Psoas muscle (tissue), 7 donors: ENCODE measurements at regions not wholly inside any gene's neighbourhood (a gene's known extent, or its start where the extent isn't known, plus 50 kb on each side); places are given as distances from the start of the nearest gene placed in this dataset.

Experiments used
- ATAC-seq, 4 donors: fragments of 200-7000 bp; cut with Tn5 transposase; one replicate each; pipeline ENCODE4 v1.9.1; 2020; ENCODE audit warnings: moderate library complexity in 3 of 4, mild to moderate bottlenecking in 2 of 4
- DNase-seq, 2 donors: peaks; one replicate each; pipeline ENCODE4 v3.0.0-alpha.2; 2020
- H3K27ac ChIP-seq: fragments of 200-600 bp; one replicate; pipeline ENCODE4 v1.8.0; 2022
- H3K27me3 ChIP-seq, 3 donors: fragments of 200-600 bp in 1 of 3; one replicate each; pipeline versions ENCODE4 v1.6.1 to v1.8.0; 2013 to 2022; ENCODE audit warnings: low read length in 2 of 3, mild to moderate bottlenecking in 2 of 3, moderate library complexity in 1 of 3; ENCODE audit not compliant: insufficient read depth in 3 of 3
- H3K36me3 ChIP-seq, 2 donors: fragments of 200-600 bp in 1 of 2; one replicate each; pipeline versions ENCODE4 v1.6.1 to v1.8.0; 2013 to 2022; ENCODE audit warnings: low read depth in 1 of 2, mild to moderate bottlenecking in 1 of 2, moderate library complexity in 1 of 2; ENCODE audit not compliant: insufficient read depth in 1 of 2
- H3K4me1 ChIP-seq: fragments of 200-600 bp; one replicate; pipeline ENCODE4 v1.8.0; 2022
- H3K4me3 ChIP-seq: fragments of 200-600 bp; one replicate; pipeline ENCODE4 v1.8.0; 2022; ENCODE audit warnings: mild to moderate bottlenecking
- H3K9me3 ChIP-seq: fragments of 200-600 bp; one replicate; pipeline ENCODE4 v1.8.0; 2022
- CTCF ChIP-seq: fragments of 200-600 bp; IDR thresholded peaks from one replicate; pipeline ENCODE4 v1.8.0; 2022; ENCODE audit warnings: antibody characterized with exemption
- WGBS, 3 donors: extraction: QIAGEN DNeasy Blood & Tissue Kit; methylation state at CpG; one replicate each; pipeline versions ENCODE4 v1.1.6 to v1.1.7; 2013; 5-methylcytosine and 5-hydroxymethylcytosine counted together
- intact Hi-C, 2 donors: fragments of 100-400 bp; cut with DNase I; formaldehyde crosslinking; loops; one replicate each; pipeline versions ENCODE4 v1.11.0 to v1.14.2; 2022
- donor health status: healthy with polysubstance abuse.
- donor health status: DM: no; HTN: no; CAD: no; lungs with moderate emphysema.
- donor health status: Bipolar disorder and iron deficiency.
- donor health status: healthy.
- donor health status: DM: yes; HTN: yes; CAD: no.
- donor health status: DM: no; HTN: no; CAD: no.
- donor health status: DM: yes; HTN: yes; CAD: no.

DNA sequence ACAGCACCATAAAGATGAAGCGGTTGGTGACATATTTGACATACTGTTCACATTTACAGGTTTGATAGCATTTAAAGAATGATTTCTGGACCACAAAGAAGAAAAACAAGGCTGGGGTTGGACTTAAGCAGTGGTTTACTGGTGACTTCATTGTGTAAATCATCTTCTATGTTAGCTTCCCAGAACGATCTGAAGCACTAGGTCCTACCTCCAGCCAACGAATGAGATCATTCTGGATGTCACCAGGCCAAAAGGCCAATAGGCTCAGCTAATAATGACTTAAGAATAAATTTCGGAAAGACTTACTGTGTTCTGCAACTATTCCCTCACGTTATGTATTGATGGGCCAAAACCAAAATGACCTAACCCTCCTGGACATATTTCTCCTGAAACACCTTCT is 675.3 kb upstream of the CCNG1 start:
- WGBS, 3 donors, result 55 to 72% (median 61%) methylated on average over 5 of the region's 5 CpGs
- Histone ChIP-seq H3K4me3 (no peak overlapping the region), H3K9me3 (no peaks in the 10 kb centered on the region), H3K4me1 (no peaks in the 10 kb centered on the region), H3K27me3 (no peaks in the 10 kb centered on the region), H3K27ac (no peak overlapping the region), H3K36me3 (no peaks in the 10 kb centered on the region)
- DNase-seq, result no peak
- TF ChIP-seq CTCF, result no peak
- no peak for ATAC-seq
- intact Hi-C loops, result no loop called here

DNA sequence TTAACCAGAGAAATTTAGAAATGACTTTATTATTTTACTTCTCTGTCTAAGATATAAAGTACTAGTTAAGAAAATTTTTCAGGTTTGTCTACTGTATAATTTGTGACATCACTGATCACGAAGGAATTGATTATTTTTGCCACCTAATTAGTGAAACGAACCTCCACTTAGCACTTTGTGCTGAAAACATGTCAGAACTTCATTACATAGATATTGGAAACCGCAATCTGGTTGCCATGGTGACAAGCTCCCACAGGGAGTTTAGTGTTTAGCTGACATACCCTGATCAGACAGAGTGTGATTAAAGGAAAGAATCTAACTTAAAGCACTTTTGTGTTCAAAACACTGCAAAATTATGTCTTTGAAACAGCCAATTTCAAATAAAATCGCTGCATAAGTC is 668.4 kb upstream of the CCNG1 start:
- Histone ChIP-seq H3K27ac (no peak overlapping the region), H3K4me1 (no peaks in the 10 kb centered on the region), H3K36me3 (no peaks in the 10 kb centered on the region), H3K27me3 (no peaks in the 10 kb centered on the region), H3K4me3 (no peak overlapping the region), H3K9me3 (no peaks in the 10 kb centered on the region)
- DNase-seq (no peak), ATAC-seq (no peak)
- no peak for TF ChIP-seq CTCF
- intact Hi-C loops, result no loop called here
- 25 to 35% (median 28%) methylated on average over 4 of the region's 4 CpGs for WGBS, 3 donors

DNA sequence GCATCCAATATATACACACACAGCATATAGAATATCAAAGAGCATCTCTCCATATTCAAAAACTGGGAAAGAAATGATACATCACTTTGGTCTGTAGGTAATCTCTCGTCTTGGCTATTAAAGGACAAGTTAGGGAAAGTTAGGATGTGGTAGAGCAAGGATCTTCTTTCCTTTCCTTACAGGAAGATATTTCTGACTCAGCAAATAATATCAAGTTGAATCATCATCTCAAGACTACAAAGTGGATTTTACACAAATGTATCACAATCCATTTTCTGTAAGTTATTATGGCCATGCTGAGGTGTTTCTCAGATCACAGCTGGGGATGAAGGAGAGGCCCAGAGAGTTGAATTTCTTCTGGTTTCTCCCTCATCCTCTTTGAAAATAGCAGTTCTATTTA is 651.7 kb upstream of the CCNG1 start:
- Histone ChIP-seq H3K4me3 (no peak overlapping the region), H3K36me3 (no peaks in the 10 kb centered on the region), H3K9me3 (peaks cover 4% of the 10 kb centered on the region), H3K4me1 (no peaks in the 10 kb centered on the region), H3K27me3 (no peaks in the 10 kb centered on the region), H3K27ac (no peak overlapping the region)
- WGBS, 3 donors, result 65 to 87% (median 72%) methylated on average over 1 of the region's 1 CpG
- DNase-seq (no peak), ATAC-seq (no peak)
- intact Hi-C loops, result no loop called here
- TF ChIP-seq CTCF, result no peak

DNA sequence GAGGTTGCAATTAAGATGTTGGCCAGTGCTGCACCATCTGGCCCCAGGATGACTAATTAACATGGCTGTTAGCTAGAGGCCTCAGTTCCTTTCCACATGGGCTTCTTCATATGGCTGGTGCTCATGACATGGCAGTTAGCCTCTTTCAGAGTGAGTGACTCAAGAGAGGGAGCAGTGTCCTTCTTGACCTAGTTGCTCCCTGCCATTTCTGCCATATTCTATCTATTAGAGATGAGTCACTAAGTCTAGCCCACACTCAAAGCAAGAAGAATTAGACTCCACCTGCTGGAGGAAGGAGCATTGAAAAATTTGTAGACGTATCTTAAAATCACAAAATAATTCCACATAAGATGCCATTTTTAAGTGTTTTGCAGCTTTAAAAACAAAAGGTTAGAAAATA is 651.2 kb upstream of the CCNG1 start:
- Histone ChIP-seq H3K36me3 (no peaks in the 10 kb centered on the region), H3K4me3 (no peak overlapping the region), H3K9me3 (peaks cover 4% of the 10 kb centered on the region), H3K27ac (no peak overlapping the region), H3K4me1 (no peaks in the 10 kb centered on the region), H3K27me3 (no peaks in the 10 kb centered on the region)
- ATAC-seq (no peak), DNase-seq (no peak)
- TF ChIP-seq CTCF, result no peak
- 79 to 83% (median 82%) methylated on average over 1 of the region's 1 CpG for WGBS, 3 donors
- intact Hi-C loops, result no loop called here

DNA sequence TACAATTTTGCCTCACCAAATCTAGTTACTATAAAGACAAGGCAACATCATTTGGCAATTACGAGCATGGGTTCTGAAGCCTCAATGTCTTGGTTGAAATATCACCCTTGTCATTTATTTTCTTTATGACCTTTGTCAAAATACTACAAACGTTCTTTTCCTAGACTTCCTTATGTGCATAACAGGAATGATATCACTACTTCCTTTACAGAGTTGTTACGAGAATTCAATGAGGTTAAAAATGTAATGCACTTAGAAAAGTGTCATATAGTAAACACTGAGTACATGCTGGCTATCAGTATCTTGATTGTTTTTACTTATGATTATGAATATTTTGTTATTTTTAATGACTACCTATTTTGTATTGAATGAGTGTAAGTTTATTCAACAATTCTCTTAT is 640.9 kb upstream of the CCNG1 start:
- ATAC-seq, result no peak
- no peak for TF ChIP-seq CTCF
- Histone ChIP-seq H3K27me3 (no peaks in the 10 kb centered on the region), H3K4me3 (no peak overlapping the region), H3K27ac (no peak overlapping the region), H3K36me3 (no peaks in the 10 kb centered on the region), H3K9me3 (no peaks in the 10 kb centered on the region), H3K4me1 (no peaks in the 10 kb centered on the region)
- intact Hi-C loops, result no loop called here
- DNase-seq, result no peak
- 40 to 43% (median 41%) methylated on average over 3 of the region's 3 CpGs for WGBS, 3 donors
